BE2C (cell line): ENCODE measurements at regions not wholly inside any gene's neighbourhood (a gene's known extent, or its start where the extent isn't known, plus 50 kb on each side); places are given as distances from the start of the nearest gene placed in this dataset.

Source experiments
- DNase-seq: peaks from one replicate; pipeline ENCODE4 v3.0.0-alpha.2; 2020
- H3K27me3 ChIP-seq: fragments of 250-450 bp; sonication (Bioruptor Pico); 2 replicates; pipeline ENCODE4 v1.5.1; 2020; ENCODE audit warnings: mild to moderate bottlenecking
- H3K36me3 ChIP-seq: fragments of 250-450 bp; sonication (Bioruptor Pico); 2 replicates; pipeline ENCODE4 v1.5.1; 2020; ENCODE audit warnings: mild to moderate bottlenecking
- H3K4me1 ChIP-seq: fragments of 250-450 bp; sonication (Bioruptor Pico); 2 replicates; pipeline ENCODE4 v1.5.1; 2020
- H3K4me3 ChIP-seq: 2 replicates; pipeline ENCODE4 v1.5.1; 2011; ENCODE audit warnings: low read depth, low read length
- H3K9me3 ChIP-seq: fragments of 250-450 bp; sonication (Bioruptor Pico); 2 replicates; pipeline ENCODE4 v1.5.1; 2020
- CTCF ChIP-seq: IDR thresholded peaks from 2 replicates; pipeline ENCODE4 v1.5.1; 2012; ENCODE audit warnings: mild to moderate bottlenecking, low read depth, low read length

GRCh38 chr22:49243335-49243734, 584.3 kb downstream of the BRD1 start:
- no peak for DNase-seq
- H3K36me3 ChIP-seq = no peaks in the 10 kb centered on the region
- H3K4me1 ChIP-seq = no peaks in the 10 kb centered on the region
- no peaks in the 10 kb centered on the region for H3K9me3 ChIP-seq
- TF ChIP-seq CTCF = no peak
- H3K4me3 ChIP-seq = no peak overlapping the region
- H3K27me3 ChIP-seq = no peaks in the 10 kb centered on the region

DNA sequence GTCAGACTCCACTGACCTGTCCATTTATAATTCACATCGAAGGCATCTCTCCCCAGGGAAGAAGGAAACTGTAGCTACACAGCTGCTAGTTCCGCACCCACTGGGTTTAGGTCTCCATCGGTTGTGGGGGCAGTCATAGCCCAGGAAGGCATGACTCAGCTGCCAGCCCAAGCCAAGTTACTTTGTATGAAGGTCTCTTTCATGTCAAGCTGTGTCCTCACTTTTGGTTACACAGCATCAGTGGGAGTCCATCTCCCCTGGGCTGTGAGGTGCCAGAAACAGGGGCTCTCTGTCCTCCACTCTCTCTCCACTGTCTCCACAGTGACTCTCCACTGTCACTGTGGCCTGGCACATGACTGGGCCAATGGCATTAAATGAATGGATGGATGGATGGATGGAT, 585.2 kb downstream of the BRD1 start:
- H3K27me3 ChIP-seq = no peaks in the 10 kb centered on the region
- no peak overlapping the region for H3K4me3 ChIP-seq
- no peaks in the 10 kb centered on the region for H3K4me1 ChIP-seq
- H3K36me3 ChIP-seq = no peaks in the 10 kb centered on the region
- no peaks in the 10 kb centered on the region for H3K9me3 ChIP-seq
- no peak for DNase-seq
- TF ChIP-seq CTCF = no peak

DNA sequence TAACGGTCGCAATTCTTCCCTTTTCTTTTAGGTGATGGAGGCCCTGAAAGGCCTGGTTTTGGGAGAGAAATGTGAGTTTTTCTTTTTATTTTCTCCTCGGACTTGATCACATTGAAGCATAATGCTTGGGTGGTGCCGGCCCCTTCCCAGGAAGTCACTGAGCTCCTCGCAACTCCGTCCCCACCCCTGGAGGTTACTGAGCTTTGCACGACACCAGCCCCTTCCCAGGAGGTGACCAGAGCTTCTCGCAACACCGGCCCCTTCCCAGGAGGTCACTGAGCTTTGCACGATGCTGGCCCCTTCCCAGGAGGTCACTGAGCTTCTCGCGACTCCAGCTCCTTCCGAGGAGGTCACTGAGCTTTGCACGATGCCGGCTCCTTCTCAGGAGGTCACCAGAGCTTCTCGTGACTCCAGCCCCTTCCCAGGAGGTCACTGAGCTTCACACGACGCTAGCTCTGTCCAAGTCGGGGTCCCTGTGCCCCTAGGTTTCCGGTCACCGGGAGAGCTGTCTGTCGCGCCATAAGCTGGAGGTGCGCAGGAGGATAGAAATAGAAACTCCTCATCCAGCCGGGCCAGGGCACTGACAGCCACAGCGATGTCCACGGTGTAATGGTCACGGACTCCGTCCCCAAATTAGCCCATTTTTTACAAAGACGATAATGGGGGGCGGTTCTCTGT, 586.4 kb downstream of the BRD1 start:
- H3K4me3 ChIP-seq = no peak overlapping the region
- no peaks in the 10 kb centered on the region for H3K4me1 ChIP-seq
- no peak for TF ChIP-seq CTCF
- H3K27me3 ChIP-seq = no peaks in the 10 kb centered on the region
- H3K36me3 ChIP-seq = no peaks in the 10 kb centered on the region
- no peak for DNase-seq
- H3K9me3 ChIP-seq = no peaks in the 10 kb centered on the region

GRCh38 chr22:49240472-49240871, 587.2 kb downstream of the BRD1 start:
- no peaks in the 10 kb centered on the region for H3K36me3 ChIP-seq

GRCh38 chr22:49240016-49240380, 587.7 kb downstream of the BRD1 start:
- Histone ChIP-seq H3K4me1 (no peaks in the 10 kb centered on the region), H3K27me3 (no peaks in the 10 kb centered on the region), H3K4me3 (no peak overlapping the region), H3K9me3 (no peaks in the 10 kb centered on the region), H3K36me3 (no peaks in the 10 kb centered on the region)
- DNase-seq = no peak
- no peak for TF ChIP-seq CTCF

More at GRCh38 chr22:49240472-49240871, 587.2 kb downstream of the BRD1 start:
- no peaks in the 10 kb centered on the region for H3K4me1 ChIP-seq
- H3K27me3 ChIP-seq = no peaks in the 10 kb centered on the region
- DNase-seq = no peak
- no peak overlapping the region for H3K4me3 ChIP-seq
- no peak for TF ChIP-seq CTCF
- H3K9me3 ChIP-seq = no peaks in the 10 kb centered on the region

DNA sequence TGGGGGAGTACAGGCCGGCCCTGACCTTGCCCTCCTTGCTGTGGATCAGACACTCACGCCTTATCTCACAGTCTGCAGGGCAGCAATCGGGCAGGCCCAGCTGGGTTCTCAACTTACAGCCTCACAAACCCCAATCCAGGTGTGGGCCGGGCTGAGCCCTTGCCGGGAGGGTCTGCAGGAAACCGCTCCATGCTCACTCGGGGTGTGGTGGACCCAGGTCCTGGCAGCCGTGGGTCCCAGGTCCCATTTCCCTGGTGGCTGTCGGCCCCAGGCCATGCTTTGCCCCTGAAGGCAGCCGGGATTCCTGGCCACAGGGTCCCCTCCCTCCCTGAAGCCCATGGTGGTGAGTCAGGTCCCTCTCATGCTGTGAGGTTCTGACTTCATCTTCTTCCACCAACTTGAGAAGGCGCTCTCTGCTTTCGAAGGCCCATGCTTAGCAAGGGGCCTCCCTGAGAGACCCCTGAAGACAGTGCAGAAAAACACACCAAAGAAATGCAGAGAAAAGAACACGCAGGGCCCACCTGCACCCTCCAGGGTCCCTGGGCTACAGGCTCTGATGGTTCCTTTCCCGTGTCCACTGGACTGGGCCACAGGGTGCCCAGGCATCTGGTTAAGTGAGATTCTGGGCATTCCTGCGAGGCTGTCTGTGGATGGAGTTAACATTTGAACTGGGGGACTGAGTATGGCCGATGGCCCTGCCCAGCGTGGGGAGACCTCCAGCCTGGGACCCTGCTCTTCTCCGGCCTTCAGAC, 588.2 kb downstream of the BRD1 start:
- Histone ChIP-seq H3K4me3 (no peak overlapping the region), H3K36me3 (no peaks in the 10 kb centered on the region), H3K9me3 (no peaks in the 10 kb centered on the region), H3K27me3 (no peaks in the 10 kb centered on the region), H3K4me1 (no peaks in the 10 kb centered on the region)
- TF ChIP-seq CTCF = no peak
- no peak for DNase-seq
